Activated CD8-positive, alpha-beta T cell treated with anti-CD3 and anti-CD28 coated beads for 36 hours (primary cell): ENCODE measurements at regions not wholly inside any gene's neighbourhood (a gene's known extent, or its start where the extent isn't known, plus 50 kb on each side); places are given as distances from the start of the nearest gene placed in this dataset.

ENCODE experiments used
- ATAC-seq: fragments of 200-7000 bp; cut with Tn5 transposase; one replicate; pipeline ENCODE4 v1.10.0; 2021; ENCODE audit warnings: mild to moderate bottlenecking, moderate library complexity
- CTCF ChIA-PET: fragments of 350-600 bp; sonication (Branson Sonifier 250); formaldehyde crosslinking; loops from one replicate; lab custom pipeline; 2021; ENCODE audit warnings: antibody characterized with exemption; lab: Charles Lee
- POLR2A ChIA-PET: fragments of 350-600 bp; sonication (Branson Sonifier 250); formaldehyde crosslinking; loops from one replicate; lab custom pipeline; 2021; ENCODE audit warnings: antibody characterized with exemption; lab: Charles Lee
- DNase-seq: peaks from one replicate; pipeline ENCODE4 v3.0.0-alpha.2; 2020
- H3K27ac Mint-ChIP-seq: one replicate; pipeline ENCODE4 v1.8.0; 2021; ENCODE audit warnings: mild to moderate bottlenecking, mixed read lengths
- H3K27me3 Mint-ChIP-seq: one replicate; pipeline ENCODE4 v1.8.0; 2021; ENCODE audit warnings: mixed read lengths
- H3K36me3 Mint-ChIP-seq: one replicate; pipeline ENCODE4 v1.8.0; 2021; ENCODE audit warnings: low read depth, mixed read lengths
- H3K4me1 Mint-ChIP-seq: one replicate; pipeline ENCODE4 v1.8.0; 2021; ENCODE audit warnings: low read depth, mixed read lengths
- H3K4me3 Mint-ChIP-seq: one replicate; pipeline ENCODE4 v1.8.0; 2021; ENCODE audit warnings: mild to moderate bottlenecking, moderate library complexity, mixed read lengths
- H3K9me3 Mint-ChIP-seq: one replicate; pipeline ENCODE4 v1.8.0; 2021; ENCODE audit warnings: mixed read lengths
- CTCF ChIP-seq: fragments of 200-600 bp; IDR thresholded peaks from one replicate; pipeline ENCODE4 v1.8.0; 2022; ENCODE audit warnings: antibody characterized with exemption, mild to moderate bottlenecking
- intact Hi-C: fragments of 100-400 bp; cut with micrococcal nuclease; formaldehyde crosslinking; loops from one replicate; pipeline ENCODE4 v1.10.0; 2022

- Mint-ChIP-seq H3K36me3 (peaks cover 30% of the 10 kb centered on the region), H3K27me3 (no peaks in the 10 kb centered on the region), H3K27ac (peak overlapping the region; percentile 87), H3K4me3 (peak overlapping the region; percentile 6), H3K9me3 (peaks cover 6% of the 10 kb centered on the region), H3K4me1 (peaks cover 73% of the 10 kb centered on the region)
- ATAC-seq (no peak), DNase-seq (no peak)
- ChIA-PET POLR2A (interaction anchor here (0.5 to 13.2 kb wide), 12 partner anchors 11 to 681 kb away, joined by 3 to 158 read pairs (median 4); partner anchors contain the start of gene STK17B), CTCF (interaction anchor here (0.9 to 5.4 kb wide), 12 partner anchors 9 to 215 kb away, joined by 3 to 35 read pairs (median 4); no protein-coding TSS in a partner anchor)
- TF ChIP-seq CTCF: no peak
- intact Hi-C loops: no loop called here
Observed at GRCh38 chr2:196238836-196239380, 67.5 kb upstream of the STK17B start.

- Mint-ChIP-seq H3K9me3 (peaks cover 6% of the 10 kb centered on the region), H3K36me3 (peaks cover 30% of the 10 kb centered on the region), H3K27ac (peak overlapping the region; percentile 87), H3K4me3 (peak overlapping the region; percentile 81), H3K27me3 (no peaks in the 10 kb centered on the region), H3K4me1 (peaks cover 70% of the 10 kb centered on the region)
- DNase-seq: peak; percentile 94
- ChIA-PET POLR2A (interaction anchor here (0.6 to 13.2 kb wide), 15 partner anchors 9 to 682 kb away, joined by 3 to 158 read pairs (median 4); partner anchors contain the start of gene STK17B), CTCF (interaction anchor here (0.6 to 5.4 kb wide), 11 partner anchors 10 to 162 kb away, joined by 3 to 35 read pairs (median 9); no protein-coding TSS in a partner anchor)
- intact Hi-C loops: loop anchor here (1.0 kb wide), 2 partner anchors 20 to 29 kb away; no protein-coding TSS in a partner anchor
- no peak for TF ChIP-seq CTCF
- ATAC-seq: peak; percentile 64
Observed at GRCh38 chr2:196239622-196240587, 68.5 kb upstream of the STK17B start.

GRCh38 chr2:196241175-196241574, 69.8 kb upstream of the STK17B start:
- peak overlapping the region; percentile 81 for H3K4me3 Mint-ChIP-seq
- H3K4me1 Mint-ChIP-seq: peaks cover 72% of the 10 kb centered on the region
- ATAC-seq: no peak
- H3K36me3 Mint-ChIP-seq: peaks cover 26% of the 10 kb centered on the region
- intact Hi-C loops: no loop called here
- H3K27me3 Mint-ChIP-seq: no peaks in the 10 kb centered on the region
- peak; percentile 30 for DNase-seq
- TF ChIP-seq CTCF: peak; percentile 27
- peak overlapping the region; percentile 100 for H3K27ac Mint-ChIP-seq
- POLR2A ChIA-PET: interaction anchor here (0.8 to 13.2 kb wide), 9 partner anchors 8 to 109 kb away, joined by 3 to 158 read pairs (median 5); partner anchors contain the start of gene STK17B
- H3K9me3 Mint-ChIP-seq: peaks cover 6% of the 10 kb centered on the region
- CTCF ChIA-PET: interaction anchor here (0.9 to 5.4 kb wide), 10 partner anchors 11 to 96 kb away, joined by 3 to 35 read pairs (median 3); no protein-coding TSS in a partner anchor

GRCh38 chr2:196242131-196242620, 70.8 kb upstream of the STK17B start:
- no peaks in the 10 kb centered on the region for H3K9me3 Mint-ChIP-seq
- DNase-seq (peak; percentile 31), ATAC-seq (peak; percentile 79)
- no peaks in the 10 kb centered on the region for H3K27me3 Mint-ChIP-seq
- intact Hi-C loops: loop anchor here (1.0 to 2.0 kb wide), 2 partner anchors 35 to 66 kb away; no protein-coding TSS in a partner anchor
- peaks cover 18% of the 10 kb centered on the region for H3K36me3 Mint-ChIP-seq
- TF ChIP-seq CTCF: no peak
- ChIA-PET CTCF (interaction anchor here (0.9 to 5.4 kb wide), 10 partner anchors 12 to 95 kb away, joined by 3 to 35 read pairs (median 3); no protein-coding TSS in a partner anchor), POLR2A (interaction anchor here (0.8 to 13.2 kb wide), 11 partner anchors 9 to 79 kb away, joined by 3 to 158 read pairs (median 5); no protein-coding TSS in a partner anchor)
- peak overlapping the region; percentile 100 for H3K27ac Mint-ChIP-seq
- H3K4me1 Mint-ChIP-seq: peaks cover 64% of the 10 kb centered on the region
- H3K4me3 Mint-ChIP-seq: peak overlapping the region; percentile 81
